HG03469 (cell line): ENCODE measurements at regions not wholly inside any gene's neighbourhood (a gene's known extent, or its start where the extent isn't known, plus 50 kb on each side); places are given as distances from the start of the nearest gene placed in this dataset.

Experiments used
- ATAC-seq: cut with Tn5 transposase; IDR thresholded peaks from one replicate; pipeline ENCODE4 v1.9.1; 2021; ENCODE audit warnings: mild to moderate bottlenecking, moderate library complexity, moderate number of reproducible peaks; ENCODE audit not compliant: unreplicated experiment

- no peak for ATAC-seq
Measured at GRCh38 chr13:106433066-106433465, 102.4 kb downstream of the EFNB2 start.

- no peak for ATAC-seq
Measured at GRCh38 chr13:106432636-106433035, 102.8 kb downstream of the EFNB2 start.

GRCh38 chr13:106426909-106427308 lies 108.6 kb downstream of the EFNB2 start:
- ATAC-seq = no peak

- ATAC-seq = no peak
Measured at GRCh38 chr13:106425661-106426060, 109.8 kb downstream of the EFNB2 start.

GRCh38 chr13:106424805-106425204 lies 110.7 kb downstream of the EFNB2 start:
- no peak for ATAC-seq

- ATAC-seq = peak; percentile 62
Measured at GRCh38 chr13:106423530-106423929, 111.9 kb downstream of the EFNB2 start.

- ATAC-seq = no peak
Measured at GRCh38 chr13:106418556-106418955, 116.9 kb downstream of the EFNB2 start.

- ATAC-seq = no peak
Measured at GRCh38 chr13:106417467-106418110, 117.9 kb downstream of the EFNB2 start.

- ATAC-seq = no peak
Measured at GRCh38 chr13:106416645-106417044, 118.8 kb downstream of the EFNB2 start.

GRCh38 chr13:106415971-106416370 lies 119.5 kb downstream of the EFNB2 start:
- ATAC-seq = no peak

GRCh38 chr13:106415442-106415841 lies 120.0 kb downstream of the EFNB2 start:
- ATAC-seq = no peak

- ATAC-seq = no peak
Measured at GRCh38 chr13:106407338-106407737, 128.1 kb downstream of the EFNB2 start.

GRCh38 chr13:106405731-106406130 lies 129.7 kb downstream of the EFNB2 start:
- no peak for ATAC-seq

GRCh38 chr13:106403280-106403679 lies 132.2 kb downstream of the EFNB2 start:
- no peak for ATAC-seq

GRCh38 chr13:106402866-106403265 lies 132.6 kb downstream of the EFNB2 start:
- no peak for ATAC-seq

GRCh38 chr13:106401081-106401480 lies 134.4 kb downstream of the EFNB2 start:
- no peak for ATAC-seq

GRCh38 chr13:106400289-106400688 lies 135.2 kb downstream of the EFNB2 start:
- no peak for ATAC-seq

GRCh38 chr13:106398289-106398688 lies 137.2 kb downstream of the EFNB2 start:
- ATAC-seq = no peak

- no peak for ATAC-seq
Measured at GRCh38 chr13:106393776-106394175, 141.7 kb downstream of the EFNB2 start.

- ATAC-seq = no peak
Measured at GRCh38 chr13:106391681-106392080, 143.8 kb downstream of the EFNB2 start.

- ATAC-seq = no peak
Measured at GRCh38 chr13:106391271-106391670, 144.2 kb downstream of the EFNB2 start.

GRCh38 chr13:106390367-106390766 lies 145.1 kb downstream of the EFNB2 start:
- ATAC-seq = no peak

- ATAC-seq = no peak
Measured at GRCh38 chr13:106385654-106386053, 149.8 kb downstream of the EFNB2 start.
